ENCODE measurements at regions not wholly inside any gene's neighbourhood (a gene's known extent, or its start where the extent isn't known, plus 50 kb on each side); places are given as distances from the start of the nearest gene placed in this dataset.

DNA sequence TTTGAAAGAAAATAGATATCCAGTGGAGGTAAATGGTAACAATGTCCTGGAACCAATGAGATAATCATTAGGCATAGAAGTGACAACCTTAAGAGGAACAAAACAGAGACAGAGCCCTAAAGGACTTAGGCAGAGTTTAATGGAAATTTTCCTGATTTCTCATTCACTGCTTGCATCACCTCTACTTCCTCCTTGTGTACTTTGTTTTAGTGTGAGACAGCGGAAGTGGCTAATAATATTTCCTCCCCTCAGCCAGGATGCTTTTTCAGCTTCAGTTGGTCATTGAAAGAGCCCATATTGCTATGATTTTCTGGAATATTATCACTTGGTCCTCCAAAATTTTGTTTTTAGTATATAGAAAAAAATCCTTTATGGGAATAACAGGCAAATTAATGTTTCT, 153.4 kb upstream of the MPDZ start:
- TF ChIP-seq, protein P1, sequence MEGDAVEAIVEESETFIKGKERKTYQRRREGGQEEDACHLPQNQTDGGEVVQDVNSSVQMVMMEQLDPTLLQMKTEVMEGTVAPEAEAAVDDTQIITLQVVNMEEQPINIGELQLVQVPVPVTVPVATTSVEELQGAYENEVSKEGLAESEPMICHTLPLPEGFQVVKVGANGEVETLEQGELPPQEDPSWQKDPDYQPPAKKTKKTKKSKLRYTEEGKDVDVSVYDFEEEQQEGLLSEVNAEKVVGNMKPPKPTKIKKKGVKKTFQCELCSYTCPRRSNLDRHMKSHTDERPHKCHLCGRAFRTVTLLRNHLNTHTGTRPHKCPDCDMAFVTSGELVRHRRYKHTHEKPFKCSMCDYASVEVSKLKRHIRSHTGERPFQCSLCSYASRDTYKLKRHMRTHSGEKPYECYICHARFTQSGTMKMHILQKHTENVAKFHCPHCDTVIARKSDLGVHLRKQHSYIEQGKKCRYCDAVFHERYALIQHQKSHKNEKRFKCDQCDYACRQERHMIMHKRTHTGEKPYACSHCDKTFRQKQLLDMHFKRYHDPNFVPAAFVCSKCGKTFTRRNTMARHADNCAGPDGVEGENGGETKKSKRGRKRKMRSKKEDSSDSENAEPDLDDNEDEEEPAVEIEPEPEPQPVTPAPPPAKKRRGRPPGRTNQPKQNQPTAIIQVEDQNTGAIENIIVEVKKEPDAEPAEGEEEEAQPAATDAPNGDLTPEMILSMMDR (IDR thresholded peaks at IDR 0.05; ENCODE audit: insufficient read depth, low read length) = no peak
- TF ChIP-seq SPI1 (IDR thresholded peaks at IDR 0.05; ENCODE audit: borderline replicate concordance, low read depth) (no peak), GABPA (IDR thresholded peaks at IDR 0.05; ENCODE audit: low read depth) (no peak)
